Muscle of leg (tissue), 3 donors: ENCODE measurements at regions not wholly inside any gene's neighbourhood (a gene's known extent, or its start where the extent isn't known, plus 50 kb on each side); places are given as distances from the start of the nearest gene placed in this dataset.

Source experiments
- DNase-seq: peaks from one replicate; pipeline ENCODE4 v3.0.0; 2013
- H3K27ac ChIP-seq: one replicate; pipeline ENCODE4 v1.5.1; 2013; ENCODE audit warnings: mild to moderate bottlenecking, low read length, control low read depth
- H3K27me3 ChIP-seq: one replicate; pipeline ENCODE4 v1.6.1; 2013; ENCODE audit warnings: low read length; ENCODE audit not compliant: control insufficient read depth, insufficient read depth
- H3K36me3 ChIP-seq: one replicate; pipeline ENCODE4 v1.6.1; 2013; ENCODE audit warnings: low read length; ENCODE audit not compliant: control insufficient read depth, insufficient read depth
- H3K4me1 ChIP-seq: one replicate; pipeline ENCODE4 v1.6.1; 2013; ENCODE audit warnings: low read length; ENCODE audit not compliant: control insufficient read depth, insufficient read depth
- H3K4me3 ChIP-seq: one replicate; pipeline ENCODE4 v1.5.1; 2013; ENCODE audit warnings: low read length, control low read depth
- H3K9me3 ChIP-seq: replicated peaks from 2 replicates; pipeline ENCODE4 v1.6.1; 2013; ENCODE audit warnings: low read depth, low read length; ENCODE audit not compliant: control insufficient read depth
- WGBS: methylation state at CpG from one replicate; pipeline ENCODE4 v1.1.5; 2013; ENCODE audit warnings: missing lambda C conversion rate; ENCODE audit not compliant: insufficient coverage; 5-methylcytosine and 5-hydroxymethylcytosine counted together

GRCh38 chr4:135545616-135546317 is 1344.2 kb upstream of the PABPC4L start:
- no peak overlapping the region for H3K27ac ChIP-seq
- no peaks in the 10 kb centered on the region for H3K9me3 ChIP-seq
- no peaks in the 10 kb centered on the region for H3K4me1 ChIP-seq
- WGBS = no CpG with 5 or more reads among the region's 1 CpG
- no peaks in the 10 kb centered on the region for H3K36me3 ChIP-seq
- no peak overlapping the region for H3K4me3 ChIP-seq
- no peak for DNase-seq
- no peaks in the 10 kb centered on the region for H3K27me3 ChIP-seq

GRCh38 chr4:135538698-135539097 is 1337.1 kb upstream of the PABPC4L start:
- Histone ChIP-seq H3K27ac (no peak overlapping the region), H3K9me3 (no peaks in the 10 kb centered on the region), H3K36me3 (no peaks in the 10 kb centered on the region), H3K27me3 (no peaks in the 10 kb centered on the region), H3K4me3 (no peak overlapping the region), H3K4me1 (no peaks in the 10 kb centered on the region)
- DNase-seq = no peak
- 89% methylated on average over 8 of the region's 13 CpGs for WGBS

GRCh38 chr4:135533053-135533452 is 1331.5 kb upstream of the PABPC4L start:
- H3K36me3 ChIP-seq = no peaks in the 10 kb centered on the region
- H3K9me3 ChIP-seq = no peaks in the 10 kb centered on the region
- no peaks in the 10 kb centered on the region for H3K27me3 ChIP-seq
- H3K4me1 ChIP-seq = no peaks in the 10 kb centered on the region
- H3K4me3 ChIP-seq = no peak overlapping the region
- 100% methylated on average over 2 of the region's 4 CpGs for WGBS
- no peak overlapping the region for H3K27ac ChIP-seq
- no peak for DNase-seq

GRCh38 chr4:135532132-135532531 is 1330.5 kb upstream of the PABPC4L start:
- WGBS = 57% methylated on average over 2 of the region's 3 CpGs
- Histone ChIP-seq H3K4me3 (no peak overlapping the region), H3K27me3 (no peaks in the 10 kb centered on the region)

GRCh38 chr4:135515295-135515694 is 1313.7 kb upstream of the PABPC4L start:
- 80% methylated on average over 1 of the region's 3 CpGs for WGBS
- H3K4me1 ChIP-seq = no peaks in the 10 kb centered on the region
- H3K4me3 ChIP-seq = no peak overlapping the region
- H3K36me3 ChIP-seq = no peaks in the 10 kb centered on the region
- H3K27me3 ChIP-seq = no peaks in the 10 kb centered on the region
- H3K9me3 ChIP-seq = no peaks in the 10 kb centered on the region
- H3K27ac ChIP-seq = no peak overlapping the region
- no peak for DNase-seq

More at GRCh38 chr4:135532132-135532531, 1330.5 kb upstream of the PABPC4L start:
- no peaks in the 10 kb centered on the region for H3K9me3 ChIP-seq
- H3K27ac ChIP-seq = no peak overlapping the region
- H3K36me3 ChIP-seq = no peaks in the 10 kb centered on the region
- no peak for DNase-seq
- no peaks in the 10 kb centered on the region for H3K4me1 ChIP-seq

GRCh38 chr4:135510582-135510981 is 1309.0 kb upstream of the PABPC4L start:
- Histone ChIP-seq H3K4me1 (no peaks in the 10 kb centered on the region), H3K27me3 (no peaks in the 10 kb centered on the region), H3K27ac (no peak overlapping the region), H3K36me3 (no peaks in the 10 kb centered on the region), H3K4me3 (no peak overlapping the region), H3K9me3 (no peaks in the 10 kb centered on the region)
- DNase-seq = no peak
- no CpG with 5 or more reads among the region's 1 CpG for WGBS

- no CpG with 5 or more reads among the region's 4 CpGs for WGBS
- Histone ChIP-seq H3K9me3 (no peaks in the 10 kb centered on the region), H3K36me3 (no peaks in the 10 kb centered on the region), H3K4me3 (no peak overlapping the region), H3K27me3 (no peaks in the 10 kb centered on the region), H3K27ac (no peak overlapping the region), H3K4me1 (no peaks in the 10 kb centered on the region)
- DNase-seq = no peak
These were observed 1306.6 kb upstream of the PABPC4L start for GRCh38 chr4:135508006-135508714.

- Histone ChIP-seq H3K4me3 (no peak overlapping the region), H3K27ac (no peak overlapping the region), H3K4me1 (no peaks in the 10 kb centered on the region), H3K27me3 (no peaks in the 10 kb centered on the region), H3K9me3 (no peaks in the 10 kb centered on the region), H3K36me3 (no peaks in the 10 kb centered on the region)
- no peak for DNase-seq
- no CpG with 5 or more reads among the region's 1 CpG for WGBS
These were observed 1296.1 kb upstream of the PABPC4L start for GRCh38 chr4:135497563-135498152.

GRCh38 chr4:135492439-135492838 is 1290.8 kb upstream of the PABPC4L start:
- no peaks in the 10 kb centered on the region for H3K9me3 ChIP-seq
- H3K36me3 ChIP-seq = no peaks in the 10 kb centered on the region
- H3K27ac ChIP-seq = no peak overlapping the region
- no peaks in the 10 kb centered on the region for H3K27me3 ChIP-seq
- H3K4me3 ChIP-seq = no peak overlapping the region
- DNase-seq = no peak
- no peaks in the 10 kb centered on the region for H3K4me1 ChIP-seq
- no CpG with 5 or more reads among the region's 2 CpGs for WGBS

- no peak for DNase-seq
- Histone ChIP-seq H3K9me3 (no peaks in the 10 kb centered on the region), H3K4me3 (no peak overlapping the region), H3K36me3 (no peaks in the 10 kb centered on the region), H3K27ac (no peak overlapping the region), H3K27me3 (no peaks in the 10 kb centered on the region), H3K4me1 (no peaks in the 10 kb centered on the region)
- no CpG with 5 or more reads among the region's 4 CpGs for WGBS
These were observed 1283.8 kb upstream of the PABPC4L start for GRCh38 chr4:135485371-135485770.
